Stimulated activated CD4-positive, alpha-beta T cell treated with anti-CD3 and anti-CD28 coated beads, Interleukin-12 subunit alpha, Interleukin-12 subunit beta, amount 100 ng/mL, for 4 hours (primary cell): ENCODE measurements at regions not wholly inside any gene's neighbourhood (a gene's known extent, or its start where the extent isn't known, plus 50 kb on each side); places are given as distances from the start of the nearest gene placed in this dataset.

ENCODE experiments used
- DNase-seq: peaks from one replicate; pipeline ENCODE4 v3.0.0-alpha.2; 2020

GRCh38 chr4:62415256-62415655 is 1215.1 kb downstream of the ADGRL3 start:
- DNase-seq = no peak

DNA sequence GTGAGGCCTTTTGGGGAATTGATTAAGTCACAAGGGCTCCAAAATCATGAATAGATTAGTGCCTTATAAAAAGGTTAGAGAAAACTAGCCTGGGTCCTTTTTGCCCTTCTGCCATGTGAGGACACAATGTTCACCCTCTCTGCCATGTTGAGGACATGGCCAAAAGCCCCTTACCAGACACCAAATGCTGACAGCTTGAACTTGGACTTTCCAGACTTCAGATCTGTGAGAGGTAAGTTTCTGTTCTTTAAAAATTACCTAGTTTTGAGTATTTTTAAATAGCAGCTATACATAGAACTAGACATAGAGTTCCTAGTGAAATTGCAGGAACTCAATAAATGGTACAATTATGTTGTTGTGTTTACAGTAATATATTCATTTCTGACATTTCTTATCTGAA is 1214.4 kb downstream of the ADGRL3 start:
- no peak for DNase-seq

DNA sequence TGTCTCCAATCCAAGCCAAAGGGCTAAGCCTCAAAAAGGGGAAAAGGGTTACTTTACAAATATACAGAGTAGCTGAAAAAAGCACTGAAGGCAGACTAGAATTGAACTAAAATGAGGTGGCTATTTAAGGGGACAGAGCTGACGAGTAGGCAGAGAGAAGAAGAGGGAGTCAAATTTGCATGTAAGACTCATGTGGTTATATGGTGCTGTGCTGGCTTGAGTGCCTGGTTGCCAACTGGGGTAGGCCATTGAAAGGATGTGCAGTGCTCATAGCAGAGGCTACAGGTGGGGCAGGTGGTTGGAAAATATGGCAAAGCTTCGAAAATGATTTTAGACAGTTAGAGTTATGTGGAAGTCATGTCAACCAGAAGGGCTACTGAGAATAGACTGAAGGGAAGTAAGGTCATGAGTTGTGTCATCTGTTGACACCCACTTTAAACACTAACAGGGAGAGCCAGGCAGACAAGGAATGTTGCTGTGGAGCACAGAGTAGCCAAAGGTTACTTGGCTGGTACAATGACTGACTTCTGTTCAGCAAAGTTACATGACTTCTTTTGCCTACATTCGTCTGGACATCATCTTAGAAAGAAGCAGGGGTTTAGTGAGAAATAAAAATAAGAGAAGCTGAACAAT is 1210.4 kb downstream of the ADGRL3 start:
- DNase-seq = no peak

DNA sequence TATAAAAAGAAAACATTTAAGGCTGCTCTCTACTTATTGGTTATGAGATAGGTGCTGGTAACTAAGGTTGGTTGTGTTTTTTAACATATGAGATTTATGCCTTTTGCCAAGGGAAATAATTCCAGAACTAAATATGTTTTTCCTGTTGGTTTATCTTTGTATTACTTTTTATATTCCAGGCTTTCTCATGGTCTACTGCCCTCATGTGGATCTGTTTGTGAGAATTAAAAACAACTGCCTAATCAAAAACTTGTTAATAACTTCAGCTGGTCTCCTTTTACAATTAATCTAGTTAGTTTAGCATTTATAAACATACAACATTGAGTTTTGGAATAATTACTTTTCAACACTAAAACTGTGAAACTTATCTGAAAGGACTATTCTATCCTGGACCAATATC is 1208.3 kb downstream of the ADGRL3 start:
- no peak for DNase-seq

- no peak for DNase-seq
Observed at GRCh38 chr4:62407534-62407933, 1207.4 kb downstream of the ADGRL3 start.

GRCh38 chr4:62402088-62402806 is 1202.1 kb downstream of the ADGRL3 start:
- no peak for DNase-seq

DNA sequence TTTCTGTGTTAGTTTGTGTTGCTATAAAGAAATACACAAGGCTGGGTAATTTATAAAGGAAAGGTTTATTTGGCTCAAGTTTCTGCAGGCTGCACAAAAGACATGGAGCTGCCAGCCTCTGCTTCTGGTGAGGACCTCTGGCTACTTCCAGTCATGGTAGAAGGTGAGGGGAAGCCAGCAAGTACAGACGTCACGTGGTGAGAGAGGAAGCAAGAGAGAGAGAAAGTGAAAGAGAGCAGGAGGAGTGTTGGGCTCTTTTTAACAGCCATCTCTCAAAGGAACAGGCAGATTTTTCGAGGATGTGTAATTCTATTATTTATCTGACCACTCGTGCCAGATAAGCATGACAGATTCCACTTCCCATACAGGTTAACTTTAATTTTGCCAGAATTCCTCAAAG is 1199.1 kb downstream of the ADGRL3 start:
- DNase-seq = no peak

DNA sequence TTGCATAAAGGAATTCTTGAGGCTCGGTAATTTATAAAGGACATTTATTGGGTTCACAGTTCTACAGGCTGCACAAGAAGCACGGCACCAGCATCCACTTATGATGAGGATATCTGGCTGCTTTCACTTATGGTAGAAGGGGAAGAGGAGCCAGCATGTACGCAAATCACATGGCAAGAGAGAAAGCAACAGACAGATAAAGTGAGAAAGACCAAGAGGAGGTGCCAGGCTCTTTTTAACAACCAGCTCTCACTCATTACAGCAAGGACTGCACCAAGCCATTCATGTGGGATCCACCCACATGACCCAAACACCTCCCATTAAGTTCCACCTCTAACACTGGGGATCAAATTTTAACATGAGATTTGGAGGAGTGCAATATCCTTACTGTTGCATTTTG is 1198.2 kb downstream of the ADGRL3 start:
- no peak for DNase-seq

GRCh38 chr4:62394766-62395165 is 1194.6 kb downstream of the ADGRL3 start:
- DNase-seq = no peak

DNA sequence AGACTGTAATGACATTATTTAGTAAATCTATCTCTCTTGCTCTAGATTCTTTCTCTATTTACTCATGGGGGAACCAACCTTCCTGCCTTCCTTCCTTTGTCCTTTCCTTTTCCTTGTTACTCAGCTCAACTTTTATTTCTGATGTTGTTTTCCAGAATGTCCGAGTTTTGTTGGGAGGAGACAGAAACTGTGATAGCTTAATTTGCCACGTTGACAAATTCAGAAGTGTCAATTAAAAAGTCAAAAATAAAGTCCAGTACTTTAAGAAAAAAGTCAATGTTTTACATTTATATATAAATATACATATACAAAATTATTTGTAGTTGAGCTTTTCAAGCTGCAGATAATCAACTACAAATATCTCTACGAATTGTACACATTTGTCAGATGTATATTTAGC is 1187.7 kb downstream of the ADGRL3 start:
- DNase-seq = no peak

DNA sequence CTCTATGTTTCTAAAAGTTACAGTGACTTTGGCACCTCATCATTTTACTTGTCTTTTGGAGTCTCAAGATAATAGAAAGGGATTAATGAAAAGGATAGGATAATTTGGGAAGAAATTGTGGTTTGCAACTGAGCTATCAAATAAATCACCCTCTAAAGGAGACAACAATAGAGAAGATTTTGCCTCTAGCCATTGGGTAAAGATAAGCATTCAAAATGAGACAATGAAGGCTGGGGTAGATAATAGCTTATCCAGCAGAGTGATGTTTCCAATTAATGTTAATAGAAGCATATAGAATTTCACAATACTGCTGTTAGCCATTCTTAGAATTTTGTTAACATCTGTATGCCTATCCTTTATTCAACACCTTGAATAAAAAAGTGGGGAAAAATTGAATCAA is 1177.6 kb downstream of the ADGRL3 start:
- no peak for DNase-seq

DNA sequence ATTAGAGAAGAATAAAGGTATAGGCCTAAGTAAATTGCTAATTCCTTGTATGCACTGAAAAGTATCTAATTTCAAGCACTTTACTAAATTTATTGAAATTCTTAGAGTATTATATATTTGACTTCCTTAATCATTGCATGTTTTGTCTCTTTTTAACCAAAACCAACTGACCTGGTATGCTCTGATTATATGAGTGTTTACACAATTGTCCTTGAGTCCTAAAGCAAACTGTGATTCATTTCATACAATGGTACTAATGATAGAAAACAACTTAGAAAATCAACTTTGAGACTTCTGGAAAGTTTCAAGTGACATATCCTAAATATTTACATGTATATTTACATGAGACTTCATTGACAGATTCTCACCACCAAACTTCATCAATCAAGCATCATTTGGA is 1177.1 kb downstream of the ADGRL3 start:
- DNase-seq = no peak

GRCh38 chr4:62366939-62367338 is 1166.8 kb downstream of the ADGRL3 start:
- DNase-seq = no peak

- DNase-seq = no peak
Observed at GRCh38 chr4:62360156-62360545, 1160.0 kb downstream of the ADGRL3 start.

DNA sequence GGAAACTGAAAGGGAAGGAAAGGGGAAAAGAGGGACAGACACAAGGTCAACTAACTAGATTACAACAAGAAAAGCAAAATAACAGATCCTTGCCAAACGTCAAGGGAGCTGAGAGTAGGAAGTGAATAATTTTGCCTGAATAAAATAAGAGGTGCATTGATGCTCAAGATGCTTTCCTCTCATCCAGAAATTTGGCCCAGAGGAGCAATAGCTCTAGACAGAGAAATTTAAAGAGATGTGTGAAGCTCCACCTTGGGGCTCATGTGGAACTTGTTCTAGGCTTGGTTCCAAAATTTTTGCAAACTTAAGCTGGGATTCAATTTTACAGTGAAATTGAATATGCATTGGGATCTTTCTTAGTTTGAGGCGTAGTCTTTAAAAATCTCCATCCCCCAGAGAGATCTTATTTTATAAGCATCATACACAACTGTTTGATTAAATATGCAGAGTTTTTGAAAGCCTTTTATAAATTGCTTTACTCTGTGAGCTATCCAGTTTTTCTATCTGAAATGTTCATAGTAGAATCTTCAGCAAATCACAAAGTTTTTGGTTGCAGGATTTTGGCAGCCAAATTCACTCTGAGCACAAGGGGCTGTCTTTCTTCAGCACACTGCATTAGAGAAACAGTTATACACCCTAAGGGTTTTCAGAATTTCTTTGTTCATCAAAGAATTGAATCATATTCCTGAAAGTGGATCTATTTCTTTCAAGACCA is 1159.5 kb downstream of the ADGRL3 start:
- DNase-seq = no peak

DNA sequence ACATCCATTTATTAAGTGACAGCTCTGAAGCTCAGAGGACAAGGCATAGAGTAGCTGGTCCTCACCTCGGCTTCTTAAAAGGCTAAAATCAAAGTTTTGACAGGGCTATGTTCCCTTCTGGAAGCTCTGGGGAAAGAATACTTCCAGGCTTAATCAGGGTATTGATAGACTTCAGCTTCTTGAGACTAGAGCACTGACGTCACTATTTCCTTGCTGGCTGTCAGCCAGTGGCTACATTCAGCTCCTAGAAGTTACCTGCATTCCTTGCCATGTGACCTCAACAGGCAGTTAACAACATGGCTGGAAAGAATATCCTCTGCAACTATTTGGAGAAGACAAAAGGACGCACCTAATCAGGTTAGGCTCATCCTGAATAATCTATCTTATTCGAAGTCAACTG is 1144.8 kb downstream of the ADGRL3 start:
- DNase-seq = no peak

DNA sequence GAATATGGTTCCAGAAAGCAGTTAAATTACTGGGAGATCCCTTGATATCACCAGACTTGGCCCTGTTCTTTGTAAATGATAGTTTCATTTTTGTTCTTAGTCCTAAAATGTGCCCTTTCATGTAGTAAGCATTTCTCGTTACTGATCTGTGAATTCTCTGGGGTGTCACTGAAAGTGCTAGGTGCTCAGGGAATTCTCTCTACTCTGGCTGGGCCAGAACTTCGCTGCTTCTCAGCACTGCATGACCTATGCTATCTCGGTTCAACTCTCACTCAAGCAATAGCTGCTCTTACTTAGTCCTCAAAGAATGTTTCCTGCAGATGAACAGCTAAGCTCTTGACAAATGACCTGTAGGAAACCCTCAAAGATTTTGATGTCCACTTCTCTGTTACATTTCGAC is 1144.3 kb downstream of the ADGRL3 start:
- no peak for DNase-seq

DNA sequence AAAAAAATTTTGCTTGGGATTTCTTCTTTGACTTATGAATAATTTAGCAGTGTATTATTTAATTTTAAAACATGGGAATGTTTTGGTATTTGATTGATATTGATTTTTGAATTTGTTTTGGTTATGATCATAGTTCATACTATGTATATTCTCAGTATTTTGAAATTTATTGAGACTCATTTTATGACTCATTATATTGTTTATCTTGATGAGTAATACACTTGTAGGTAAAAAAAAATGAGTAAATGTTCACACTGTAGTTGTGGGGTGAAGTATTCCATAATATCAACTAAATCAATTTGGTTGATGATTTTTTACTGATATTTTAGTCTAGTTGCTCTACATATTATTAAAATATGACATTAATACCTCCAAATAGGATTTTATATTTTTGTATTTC is 1142.2 kb downstream of the ADGRL3 start:
- no peak for DNase-seq

- no peak for DNase-seq
Observed at GRCh38 chr4:62328526-62328925, 1128.4 kb downstream of the ADGRL3 start.

DNA sequence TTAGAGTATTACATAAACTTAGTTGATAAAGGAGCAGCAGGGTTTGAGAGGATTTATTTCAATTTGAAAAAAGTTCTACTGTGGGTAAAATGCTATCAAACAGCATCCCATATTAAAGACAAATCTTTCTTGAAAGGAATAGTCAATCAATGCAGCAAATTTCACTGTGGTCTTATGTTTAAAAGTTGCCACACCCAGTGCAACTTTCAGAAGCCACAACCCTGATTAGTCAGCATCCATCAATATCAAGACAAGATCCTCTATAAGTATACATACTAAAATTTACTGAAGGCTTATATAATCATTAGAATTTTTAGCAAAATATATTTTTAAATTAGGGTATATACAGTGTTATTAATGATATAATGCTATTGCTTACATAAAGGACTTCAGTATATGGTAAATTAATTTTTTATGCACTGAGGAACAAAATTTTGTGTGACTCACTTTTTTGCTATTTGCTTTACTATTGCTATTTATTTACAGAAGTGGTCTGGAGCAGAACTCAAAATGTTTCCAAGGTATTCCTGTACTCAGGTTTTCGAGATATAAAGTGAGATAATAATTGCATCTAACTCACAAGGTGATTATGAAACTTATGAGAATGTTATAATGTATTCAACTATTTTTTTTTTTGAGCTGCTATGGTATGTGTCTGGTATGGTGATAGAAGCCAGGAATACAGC is 1127.6 kb downstream of the ADGRL3 start:
- no peak for DNase-seq

- no peak for DNase-seq
Observed at GRCh38 chr4:62324215-62324614, 1124.1 kb downstream of the ADGRL3 start.

GRCh38 chr4:62320612-62321011 is 1120.5 kb downstream of the ADGRL3 start:
- DNase-seq = no peak

DNA sequence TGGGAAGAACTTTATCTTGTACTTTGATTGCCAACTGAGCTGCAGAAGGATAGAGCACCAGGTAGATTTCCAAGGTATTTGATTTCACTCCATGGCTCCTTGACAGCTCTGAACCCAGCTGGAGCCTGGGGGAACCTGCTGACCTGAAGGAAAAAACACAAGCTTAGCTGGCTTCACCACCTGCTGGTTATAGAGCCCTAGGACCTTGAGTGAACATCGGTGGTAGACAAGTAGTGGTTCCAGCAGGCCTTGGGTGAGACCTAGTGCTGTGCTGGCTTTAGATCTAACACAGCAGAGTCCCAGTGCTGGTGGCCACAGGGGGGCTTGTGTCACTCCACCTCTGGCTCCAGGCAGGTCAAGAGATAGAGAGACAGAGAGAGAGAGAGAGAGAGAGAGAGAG is 1102.6 kb downstream of the ADGRL3 start:
- DNase-seq = no peak

GRCh38 chr4:62301500-62301899 is 1101.4 kb downstream of the ADGRL3 start:
- no peak for DNase-seq
